T1000 (cell line): ENCODE measurements at regions not wholly inside any gene's neighbourhood (a gene's known extent, or its start where the extent isn't known, plus 50 kb on each side); places are given as distances from the start of the nearest gene placed in this dataset.
"Not testable (repeated sequence)": the region's sequence is repeated elsewhere in the genome, so short reads cannot be mapped to it uniquely, and the experiment has no call there.

Experiments
- DNase-seq: peaks from one replicate; lab custom pipeline; 2025; ENCODE audit warnings: mixed read lengths; lab: John Stamatoyannopoulos, UW

- DNase-seq: no peak
Observed at GRCh38 chr15:62412686-62413085, 247.6 kb upstream of the C2CD4B start.

DNA sequence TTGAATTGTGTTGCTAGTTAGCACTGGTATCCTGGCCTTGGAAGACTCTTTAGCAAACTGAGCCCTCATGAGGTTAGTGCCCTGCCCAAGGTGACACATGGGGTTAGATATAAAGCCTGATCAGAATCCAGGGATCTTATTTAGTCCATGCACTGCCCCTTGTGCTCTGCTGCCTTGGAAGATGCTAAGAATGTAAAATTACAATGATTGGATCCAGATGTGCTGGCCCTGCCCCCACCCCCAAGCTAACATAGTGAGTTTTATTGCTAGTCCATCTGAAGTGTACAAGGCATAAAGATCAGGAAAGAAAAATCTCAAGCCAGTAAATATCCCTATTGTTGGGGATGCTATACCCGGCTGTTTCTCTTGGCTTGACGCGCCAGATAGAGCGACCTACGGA is 248.1 kb upstream of the C2CD4B start:
- no peak for DNase-seq

DNA sequence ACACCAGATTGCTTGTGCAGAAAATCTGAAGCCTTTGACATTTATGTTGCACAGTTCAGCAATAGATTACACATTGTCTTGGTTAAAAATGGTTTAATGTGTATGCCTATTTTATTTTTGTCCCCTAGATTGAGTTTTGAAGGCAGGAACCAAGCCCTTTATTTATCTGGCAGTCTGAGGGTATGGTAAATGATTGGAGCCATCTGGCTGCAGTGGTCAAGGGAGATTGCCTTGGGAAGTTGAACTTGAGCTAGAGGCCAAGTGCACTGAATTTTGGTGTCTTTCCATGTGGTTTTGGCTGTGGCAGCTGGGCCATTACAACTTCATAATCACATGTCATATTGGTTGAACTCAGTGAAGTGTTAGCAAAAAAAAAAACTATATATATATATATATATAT is 248.7 kb upstream of the C2CD4B start:
- no peak for DNase-seq

GRCh38 chr15:62415498-62415897 is 250.4 kb upstream of the C2CD4B start:
- DNase-seq: no peak

DNA sequence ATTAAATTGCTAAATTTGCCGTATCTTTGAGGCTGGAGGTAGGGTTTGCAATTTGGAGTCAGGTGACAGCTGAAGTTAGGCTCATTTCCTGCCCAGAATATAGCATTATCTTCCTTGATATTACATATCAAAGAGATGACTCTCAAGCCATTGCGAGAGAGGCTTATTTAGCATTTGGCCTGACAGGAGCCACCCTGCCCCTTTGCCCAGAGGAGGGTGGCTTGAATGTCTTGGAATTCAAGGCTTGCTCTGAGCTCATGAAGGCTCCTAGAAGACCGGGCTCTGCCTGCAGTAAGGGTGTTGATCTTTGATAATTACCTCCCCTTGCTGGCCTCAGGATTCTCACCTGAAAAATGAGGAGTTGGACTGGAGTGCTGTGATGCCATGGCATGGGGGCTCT is 251.4 kb upstream of the C2CD4B start:
- DNase-seq: no peak

DNA sequence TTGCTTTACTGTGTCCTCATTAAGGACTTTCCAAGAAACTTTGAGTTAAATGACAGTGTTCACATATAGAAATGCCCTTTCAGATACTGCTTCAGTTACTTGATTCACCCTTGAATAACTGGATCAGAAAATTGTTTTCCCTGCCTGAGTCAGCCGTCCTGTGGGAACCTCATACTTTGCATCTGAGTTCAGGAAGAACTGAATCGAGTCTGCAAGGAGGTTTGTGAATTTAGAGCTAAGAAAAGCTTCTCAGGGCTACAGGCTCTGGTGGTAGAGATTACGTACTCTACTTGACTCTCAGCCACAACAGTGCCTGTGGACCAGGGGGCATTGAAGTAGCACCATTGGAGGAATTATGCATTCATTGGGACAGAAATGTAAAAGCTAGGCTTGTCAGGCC is 252.4 kb upstream of the C2CD4B start:
- no peak for DNase-seq

DNA sequence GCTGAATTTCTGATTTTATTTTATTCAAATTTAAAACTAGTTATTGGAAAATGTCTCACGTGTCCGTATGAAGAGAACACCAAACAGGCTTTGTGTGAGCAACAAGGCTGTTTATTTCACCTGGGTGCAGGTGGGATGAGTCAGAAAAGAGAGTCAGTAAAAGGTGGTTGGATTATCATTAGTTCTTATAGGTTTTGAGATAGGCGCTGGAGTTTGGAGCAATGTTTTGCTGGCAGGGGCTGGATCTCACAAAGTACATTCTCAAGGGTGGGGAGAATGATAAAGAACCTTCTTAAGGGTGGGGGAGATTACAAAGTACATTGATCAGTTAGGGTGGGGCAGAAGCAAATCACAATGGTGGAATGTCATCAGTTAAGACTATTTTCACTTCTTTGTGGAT is 253.4 kb upstream of the C2CD4B start:
- not testable (repeated sequence) for DNase-seq

GRCh38 chr15:62419192-62419591 is 254.1 kb upstream of the C2CD4B start:
- no peak for DNase-seq

- not testable (repeated sequence) for DNase-seq
Observed at GRCh38 chr15:62420371-62420770, 255.3 kb upstream of the C2CD4B start.

GRCh38 chr15:62421289-62421688 is 256.2 kb upstream of the C2CD4B start:
- DNase-seq: no peak

GRCh38 chr15:62426387-62426956 is 261.4 kb upstream of the C2CD4B start:
- DNase-seq: no peak

GRCh38 chr15:62428259-62428658 is 263.2 kb upstream of the C2CD4B start:
- DNase-seq: no peak

GRCh38 chr15:62428851-62429598 is 263.9 kb upstream of the C2CD4B start:
- no peak for DNase-seq

GRCh38 chr15:62430056-62430455 is 265.0 kb upstream of the C2CD4B start:
- DNase-seq: no peak

DNA sequence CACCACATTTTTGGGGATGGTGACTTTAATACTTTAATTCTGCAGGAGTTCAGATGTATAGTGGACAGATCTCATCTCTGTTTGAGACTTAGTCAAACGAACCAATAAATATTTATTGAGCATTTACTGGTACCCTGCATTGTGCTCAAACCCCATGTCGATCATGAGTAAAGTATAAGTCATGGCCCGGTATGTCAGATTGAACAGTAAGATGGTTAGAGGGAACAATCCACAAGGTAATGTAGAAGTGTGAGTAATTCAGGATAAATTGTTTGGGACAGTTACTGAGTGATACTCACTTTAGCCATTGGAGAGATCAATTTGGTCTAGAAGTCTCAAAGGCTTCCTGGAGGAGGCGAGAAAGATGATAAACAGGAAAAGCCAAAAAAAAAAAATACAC is 265.5 kb upstream of the C2CD4B start:
- DNase-seq: no peak

DNA sequence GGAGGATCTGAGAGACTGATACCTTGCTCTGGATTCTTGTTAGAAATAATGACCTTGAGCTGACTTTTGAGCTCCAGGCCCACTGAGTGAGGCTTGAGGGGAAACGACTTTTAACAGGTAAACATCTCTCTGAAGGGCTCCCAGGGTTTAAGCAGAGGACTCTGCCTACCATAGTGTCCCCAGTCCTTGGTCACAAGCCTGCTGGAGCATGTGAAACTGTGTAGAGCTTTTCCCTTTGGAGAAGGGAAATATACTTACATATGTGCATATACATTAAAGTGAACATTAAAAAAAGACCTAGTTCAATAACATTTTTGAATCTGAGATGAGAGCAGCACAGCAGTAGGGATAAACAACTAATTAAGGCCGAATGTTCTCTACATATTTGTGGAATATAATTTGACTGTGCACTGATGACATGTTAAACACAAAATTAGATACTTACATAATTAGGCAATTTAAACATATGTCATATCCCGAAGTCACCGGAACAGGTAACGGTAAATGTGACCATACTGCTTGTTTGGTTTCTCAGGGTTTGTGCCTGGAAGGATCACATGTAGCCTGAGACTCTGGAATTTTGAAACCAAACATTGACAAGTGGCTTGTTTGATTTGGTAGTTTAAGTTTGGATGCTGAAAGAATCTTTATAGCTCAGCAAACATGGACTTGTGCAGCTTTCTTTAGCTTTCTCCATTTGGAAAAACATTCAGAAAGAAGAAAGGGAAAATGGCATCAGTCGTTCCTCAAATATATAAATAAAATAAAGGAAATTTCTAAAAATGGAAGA is 266.1 kb upstream of the C2CD4B start:
- DNase-seq: no peak

DNA sequence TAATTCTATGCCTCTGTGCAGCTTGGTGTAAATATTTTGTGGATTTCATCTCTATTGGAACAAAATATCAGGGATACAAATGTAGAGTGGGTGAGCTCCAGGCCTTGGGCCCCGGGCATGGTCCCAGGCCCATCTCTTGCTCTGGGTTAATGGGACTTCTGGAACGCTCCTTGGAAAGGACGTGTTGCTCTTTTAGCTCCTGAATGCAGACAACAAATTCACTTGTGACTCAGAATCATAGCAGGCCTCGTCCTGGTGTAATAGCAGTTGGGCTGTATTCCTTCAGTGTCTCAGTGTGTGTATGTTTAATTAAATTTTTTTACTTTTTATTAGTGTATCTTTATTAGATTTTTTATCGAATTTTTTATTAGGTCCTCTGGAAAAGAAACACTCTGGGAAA is 266.7 kb upstream of the C2CD4B start:
- DNase-seq: no peak

DNA sequence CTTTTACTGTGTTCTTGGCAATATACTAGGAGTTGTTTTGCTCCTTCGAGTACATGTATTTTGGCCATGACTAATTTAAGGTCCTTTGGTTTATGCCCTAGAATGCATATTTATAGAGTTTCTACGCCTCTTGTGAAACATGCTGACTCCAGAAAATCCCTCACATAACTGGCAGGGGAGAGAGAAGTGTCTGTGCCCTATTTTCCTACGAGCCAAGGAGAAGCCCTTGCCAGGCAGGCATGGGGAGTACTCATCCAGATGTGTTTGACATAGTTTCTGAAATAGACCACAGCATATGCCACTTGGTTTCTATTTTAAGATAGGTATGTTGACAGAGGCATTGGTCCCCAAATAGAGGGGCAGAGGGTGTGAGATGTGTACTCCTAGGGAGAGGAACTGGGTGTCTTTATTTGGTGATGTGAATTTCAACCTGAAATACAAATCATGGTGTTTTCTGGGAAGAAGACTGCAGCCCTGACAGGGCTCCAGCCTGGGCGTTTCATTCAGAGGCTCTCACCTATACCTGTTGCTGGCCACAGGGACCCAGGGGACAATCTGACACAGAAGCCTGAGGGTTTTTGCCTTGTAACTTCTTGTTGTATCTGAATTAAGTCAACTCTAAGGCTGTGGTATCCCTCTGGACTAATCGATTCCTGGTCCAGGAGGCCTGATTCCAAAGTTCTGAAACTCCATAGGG is 267.8 kb upstream of the C2CD4B start:
- DNase-seq: no peak

DNA sequence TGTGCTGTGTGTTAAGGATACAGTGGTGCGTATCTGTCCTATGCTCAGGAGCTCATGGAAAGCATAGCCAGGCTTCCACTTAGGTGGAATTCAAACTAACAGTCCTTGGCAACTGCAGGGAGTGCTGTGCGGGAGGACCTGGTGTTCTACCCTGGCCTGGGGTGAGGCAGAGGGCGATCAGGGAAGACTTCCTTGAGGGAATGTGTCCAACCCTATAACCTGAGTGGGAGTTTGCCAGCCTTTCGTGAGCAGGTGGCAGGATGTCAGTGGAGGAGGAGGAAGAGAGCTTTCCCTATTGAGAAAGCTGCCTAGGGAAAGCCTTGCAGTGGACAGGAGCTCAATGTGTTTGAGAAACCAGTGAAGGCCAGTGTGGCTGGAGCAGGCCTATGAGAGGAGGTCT is 271.1 kb upstream of the C2CD4B start:
- no peak for DNase-seq

- DNase-seq: no peak
Observed at GRCh38 chr15:62437753-62438152, 272.7 kb upstream of the C2CD4B start.

DNA sequence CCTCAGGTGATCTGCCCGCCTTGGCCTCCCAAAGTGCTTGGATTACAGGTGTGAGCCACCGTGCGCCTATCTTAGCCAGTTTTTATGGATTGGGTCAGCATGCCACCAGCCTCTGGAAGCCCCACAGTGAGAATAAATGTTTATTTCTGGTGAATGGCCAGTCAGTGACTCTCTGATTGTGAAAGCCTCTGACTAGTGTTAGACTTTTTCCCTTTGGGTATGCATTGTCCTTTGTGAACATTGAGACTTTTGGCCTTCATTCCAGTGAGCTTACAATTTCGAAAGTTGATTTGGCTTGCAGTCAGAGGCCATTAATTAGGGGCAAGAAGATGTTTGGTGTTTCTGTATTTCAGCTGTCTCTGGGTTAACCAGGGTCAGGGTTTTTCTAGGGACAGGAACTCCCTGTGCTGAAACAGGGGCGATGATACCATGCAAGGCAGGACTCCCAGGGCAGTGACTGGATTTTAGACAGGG is 274.5 kb upstream of the C2CD4B start:
- DNase-seq: no peak

GRCh38 chr15:62440362-62441105 is 275.4 kb upstream of the C2CD4B start:
- DNase-seq: no peak
